ENCODE measurements at regions not wholly inside any gene's neighbourhood (a gene's known extent, or its start where the extent isn't known, plus 50 kb on each side); places are given as distances from the start of the nearest gene placed in this dataset.

DNA sequence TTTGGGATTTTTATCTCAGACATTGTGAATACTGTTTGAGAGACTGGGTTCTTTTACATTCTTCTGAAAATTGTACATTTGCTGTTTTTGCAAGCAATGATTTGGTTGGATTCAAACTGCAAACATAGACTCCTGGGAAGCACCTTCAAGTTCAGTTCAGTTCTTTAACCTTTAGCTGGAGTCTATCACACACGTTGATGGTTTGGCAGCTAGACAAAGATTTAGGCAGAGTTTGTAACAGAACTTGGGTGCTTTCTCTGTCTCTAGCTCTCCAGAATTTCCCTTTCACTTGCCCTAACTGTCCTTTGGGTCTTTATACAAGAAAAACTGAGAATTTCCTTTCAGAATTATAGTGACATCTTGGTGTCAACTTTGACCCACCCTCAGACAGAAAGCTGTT lies 556.6 kb downstream of the DIAPH3 start:
- no peaks in the 10 kb centered on the region for H3K4me1 ChIP-seq (replicated peaks)
- H3K27ac ChIP-seq: no peak overlapping the region
- H3K9me3 ChIP-seq: no peaks in the 10 kb centered on the region
- no peaks in the 10 kb centered on the region for H3K27me3 ChIP-seq (replicated peaks; ENCODE audit: insufficient read depth)
- DNase-seq (ENCODE audit: low spot score): no peak
- H3K4me3 ChIP-seq: no peak overlapping the region
- intact Hi-C loops (cut with DNase I): no loop called here
- WGBS: 27% methylated on average over 1 of the region's 1 CpG
- TF ChIP-seq, protein P1, sequence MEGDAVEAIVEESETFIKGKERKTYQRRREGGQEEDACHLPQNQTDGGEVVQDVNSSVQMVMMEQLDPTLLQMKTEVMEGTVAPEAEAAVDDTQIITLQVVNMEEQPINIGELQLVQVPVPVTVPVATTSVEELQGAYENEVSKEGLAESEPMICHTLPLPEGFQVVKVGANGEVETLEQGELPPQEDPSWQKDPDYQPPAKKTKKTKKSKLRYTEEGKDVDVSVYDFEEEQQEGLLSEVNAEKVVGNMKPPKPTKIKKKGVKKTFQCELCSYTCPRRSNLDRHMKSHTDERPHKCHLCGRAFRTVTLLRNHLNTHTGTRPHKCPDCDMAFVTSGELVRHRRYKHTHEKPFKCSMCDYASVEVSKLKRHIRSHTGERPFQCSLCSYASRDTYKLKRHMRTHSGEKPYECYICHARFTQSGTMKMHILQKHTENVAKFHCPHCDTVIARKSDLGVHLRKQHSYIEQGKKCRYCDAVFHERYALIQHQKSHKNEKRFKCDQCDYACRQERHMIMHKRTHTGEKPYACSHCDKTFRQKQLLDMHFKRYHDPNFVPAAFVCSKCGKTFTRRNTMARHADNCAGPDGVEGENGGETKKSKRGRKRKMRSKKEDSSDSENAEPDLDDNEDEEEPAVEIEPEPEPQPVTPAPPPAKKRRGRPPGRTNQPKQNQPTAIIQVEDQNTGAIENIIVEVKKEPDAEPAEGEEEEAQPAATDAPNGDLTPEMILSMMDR (IDR thresholded peaks at IDR 0.05): no peak
- no peak for TF ChIP-seq POLR2A (IDR thresholded peaks at IDR 0.05)
- no peak for TF ChIP-seq POLR2AphosphoS5 (IDR thresholded peaks at IDR 0.05)
- no peaks in the 10 kb centered on the region for H3K36me3 ChIP-seq

DNA sequence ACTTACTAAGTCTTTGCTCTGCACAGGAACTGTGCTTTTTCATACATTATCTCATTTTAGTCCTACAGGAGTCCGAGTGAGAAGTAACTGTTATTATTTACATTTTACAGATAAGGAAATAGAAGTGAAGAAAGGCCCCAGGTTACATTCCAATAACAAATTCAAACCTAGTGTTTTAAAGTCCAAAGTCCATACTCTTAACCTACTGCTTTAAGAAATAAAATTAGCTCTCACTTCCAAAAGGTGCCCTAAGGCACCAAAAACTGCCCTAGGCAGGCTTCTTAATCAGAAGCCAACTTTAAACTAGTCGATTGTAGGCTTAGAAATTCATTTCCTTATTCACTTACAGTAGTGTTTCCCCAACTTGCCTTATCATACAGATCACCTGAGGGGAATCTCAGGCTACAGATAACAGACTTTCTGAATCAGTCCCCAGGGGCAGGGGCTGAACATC lies 555.9 kb downstream of the DIAPH3 start:
- Histone ChIP-seq H3K9me3 (no peaks in the 10 kb centered on the region), H3K4me3 (no peak overlapping the region), H3K27ac (no peak overlapping the region), H3K36me3 (no peaks in the 10 kb centered on the region), H3K27me3 (replicated peaks; ENCODE audit: insufficient read depth) (no peaks in the 10 kb centered on the region), H3K4me1 (replicated peaks) (no peaks in the 10 kb centered on the region)
- WGBS: 47% methylated on average over 1 of the region's 2 CpGs
- TF ChIP-seq POLR2A (IDR thresholded peaks at IDR 0.05): no peak
- no peak for TF ChIP-seq POLR2AphosphoS5 (IDR thresholded peaks at IDR 0.05)
- TF ChIP-seq, protein P1 (IDR thresholded peaks at IDR 0.05): no peak
- DNase-seq (ENCODE audit: low spot score): no peak
- intact Hi-C loops (cut with DNase I): no loop called here

- no peaks in the 10 kb centered on the region for H3K36me3 ChIP-seq
- H3K27ac ChIP-seq: no peak overlapping the region
- no peaks in the 10 kb centered on the region for H3K9me3 ChIP-seq
- no peak for DNase-seq (ENCODE audit: low spot score)
- intact Hi-C loops (cut with DNase I): no loop called here
- H3K27me3 ChIP-seq (replicated peaks; ENCODE audit: insufficient read depth): no peaks in the 10 kb centered on the region
- no peak overlapping the region for H3K4me3 ChIP-seq
- TF ChIP-seq POLR2A (IDR thresholded peaks at IDR 0.05): no peak
- TF ChIP-seq, protein P1 (IDR thresholded peaks at IDR 0.05): no peak
- no peaks in the 10 kb centered on the region for H3K4me1 ChIP-seq (replicated peaks)
Observed at GRCh38 chr13:59609421-59609820, 554.3 kb downstream of the DIAPH3 start.

Small RNA genes lying in the stretch of these regions (small RNA-seq; reads per million reads assigned to genes)
- 0 reads per million in 2 donors for gene AL161423.1
- gene HMGN2P39: 0 reads per million in 2 donors
- 0 reads per million in 2 donors for gene RNA5SP30
- 0 reads per million in 2 donors for gene RNU7-88P
- 0 reads per million in 2 donors for gene RNY4P29

All from prostate gland (tissue), 2 donors.